ENCODE measurements at regions not wholly inside any gene's neighbourhood (a gene's known extent, or its start where the extent isn't known, plus 50 kb on each side); places are given as distances from the start of the nearest gene placed in this dataset.

DNA sequence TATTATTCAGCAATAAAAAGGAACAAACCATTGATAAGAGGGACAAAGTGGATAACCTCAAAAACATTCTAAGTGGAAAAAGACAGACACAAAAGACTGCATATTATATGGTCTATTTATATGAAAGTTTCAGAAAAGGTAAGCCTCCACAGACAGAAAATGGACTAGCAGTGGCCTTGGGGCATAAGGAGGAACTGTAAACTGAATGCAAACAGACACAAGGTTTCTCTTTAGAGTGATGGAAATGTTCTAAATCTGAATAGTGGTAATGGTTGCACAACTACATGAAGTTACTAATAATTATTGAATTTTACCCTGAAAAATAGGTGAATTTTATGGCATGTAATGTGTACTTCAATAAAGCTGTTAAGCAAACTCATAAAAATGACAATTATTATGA lies 286.3 kb upstream of the PAPPA start:
- H3K36me3 ChIP-seq (replicated peaks; ENCODE audit: insufficient read depth, low read depth) = no peaks in the 10 kb centered on the region
- H3K9me2 ChIP-seq (replicated peaks; ENCODE audit: insufficient read depth) = no peaks in the 10 kb centered on the region
- H3K79me2 ChIP-seq = no peaks in the 10 kb centered on the region
- no peak overlapping the region for H3K4me3 ChIP-seq
- H3K27me3 ChIP-seq = no peaks in the 10 kb centered on the region
- H2AFZ ChIP-seq = no peak overlapping the region
- TF ChIP-seq, protein P1, sequence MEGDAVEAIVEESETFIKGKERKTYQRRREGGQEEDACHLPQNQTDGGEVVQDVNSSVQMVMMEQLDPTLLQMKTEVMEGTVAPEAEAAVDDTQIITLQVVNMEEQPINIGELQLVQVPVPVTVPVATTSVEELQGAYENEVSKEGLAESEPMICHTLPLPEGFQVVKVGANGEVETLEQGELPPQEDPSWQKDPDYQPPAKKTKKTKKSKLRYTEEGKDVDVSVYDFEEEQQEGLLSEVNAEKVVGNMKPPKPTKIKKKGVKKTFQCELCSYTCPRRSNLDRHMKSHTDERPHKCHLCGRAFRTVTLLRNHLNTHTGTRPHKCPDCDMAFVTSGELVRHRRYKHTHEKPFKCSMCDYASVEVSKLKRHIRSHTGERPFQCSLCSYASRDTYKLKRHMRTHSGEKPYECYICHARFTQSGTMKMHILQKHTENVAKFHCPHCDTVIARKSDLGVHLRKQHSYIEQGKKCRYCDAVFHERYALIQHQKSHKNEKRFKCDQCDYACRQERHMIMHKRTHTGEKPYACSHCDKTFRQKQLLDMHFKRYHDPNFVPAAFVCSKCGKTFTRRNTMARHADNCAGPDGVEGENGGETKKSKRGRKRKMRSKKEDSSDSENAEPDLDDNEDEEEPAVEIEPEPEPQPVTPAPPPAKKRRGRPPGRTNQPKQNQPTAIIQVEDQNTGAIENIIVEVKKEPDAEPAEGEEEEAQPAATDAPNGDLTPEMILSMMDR (IDR thresholded peaks at IDR 0.05; ENCODE audit: poor library complexity) = no peak
- TF ChIP-seq EZH2 (IDR thresholded peaks at IDR 0.05; ENCODE audit: borderline replicate concordance) (no peak), EZH2phosphoT487 (IDR thresholded peaks at IDR 0.05; ENCODE audit: low read depth, severe bottlenecking, unreplicated experiment) (no peak)
- H3K4me2 ChIP-seq = no peak overlapping the region
- H3K9me3 ChIP-seq (ENCODE audit: low read depth) = no peaks in the 10 kb centered on the region
- H3K27ac ChIP-seq = no peak overlapping the region
- no peaks in the 10 kb centered on the region for H4K20me1 ChIP-seq (ENCODE audit: insufficient read depth, poor library complexity, severe bottlenecking)
- no peaks in the 10 kb centered on the region for H3K4me1 ChIP-seq (ENCODE audit: insufficient read depth)
- no peak for DNase-seq (ENCODE audit: low spot score)

DNA sequence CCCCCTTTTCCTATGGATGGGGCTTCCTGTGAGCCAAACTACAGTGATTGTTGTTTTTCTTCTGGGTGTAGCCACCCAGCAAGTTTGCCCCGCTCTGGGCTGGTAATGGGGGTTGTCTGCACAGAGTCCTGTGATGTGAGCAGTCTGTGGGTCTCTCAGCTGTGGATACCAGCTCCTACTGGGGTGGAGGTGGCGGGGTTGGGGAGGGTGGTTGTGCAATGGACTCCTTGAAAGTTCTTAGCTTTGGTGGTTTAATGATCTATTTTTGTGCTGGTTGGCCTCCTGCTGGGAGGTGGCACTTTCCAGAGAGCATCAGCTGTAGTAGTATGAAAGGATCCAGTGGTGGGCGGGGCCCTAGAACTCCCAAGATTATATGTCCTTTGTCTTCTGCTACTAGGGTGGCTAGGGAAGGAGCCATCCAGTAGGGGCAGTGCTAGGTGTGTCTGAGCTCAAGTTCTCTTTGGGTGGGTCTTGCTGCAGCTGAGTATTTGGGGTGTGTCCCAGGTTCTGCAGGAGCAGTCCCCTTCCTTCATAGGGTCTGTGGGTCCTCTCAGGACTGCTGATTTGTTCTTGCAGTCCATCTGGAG lies 275.6 kb upstream of the PAPPA start:
- Histone ChIP-seq H4K20me1 (ENCODE audit: insufficient read depth, poor library complexity, severe bottlenecking) (no peaks in the 10 kb centered on the region), H3K4me2 (no peak overlapping the region), H3K4me3 (no peak overlapping the region), H3K9me2 (replicated peaks; ENCODE audit: insufficient read depth) (no peaks in the 10 kb centered on the region), H2AFZ (no peak overlapping the region), H3K36me3 (replicated peaks; ENCODE audit: insufficient read depth, low read depth) (no peaks in the 10 kb centered on the region), H3K79me2 (no peaks in the 10 kb centered on the region), H3K27me3 (no peaks in the 10 kb centered on the region), H3K27ac (no peak overlapping the region), H3K4me1 (ENCODE audit: insufficient read depth) (no peaks in the 10 kb centered on the region), H3K9me3 (ENCODE audit: low read depth) (no peaks in the 10 kb centered on the region)
- no peak for DNase-seq (ENCODE audit: low spot score)
- 100% methylated on average over 3 of the region's 3 CpGs for WGBS (ENCODE audit: low lambda C conversion rate, missing lambda C conversion rate)
- TF ChIP-seq EZH2 (IDR thresholded peaks at IDR 0.05; ENCODE audit: borderline replicate concordance) = no peak
- TF ChIP-seq, protein P1 (IDR thresholded peaks at IDR 0.05; ENCODE audit: poor library complexity) = no peak
- no peak for TF ChIP-seq EZH2phosphoT487 (IDR thresholded peaks at IDR 0.05; ENCODE audit: low read depth, severe bottlenecking, unreplicated experiment)

- Histone ChIP-seq H3K4me3 (no peak overlapping the region), H3K27ac (no peak overlapping the region), H3K36me3 (replicated peaks; ENCODE audit: insufficient read depth, low read depth) (no peaks in the 10 kb centered on the region), H3K4me2 (no peak overlapping the region), H3K9me3 (ENCODE audit: low read depth) (no peaks in the 10 kb centered on the region), H4K20me1 (ENCODE audit: insufficient read depth, poor library complexity, severe bottlenecking) (no peaks in the 10 kb centered on the region), H3K27me3 (no peaks in the 10 kb centered on the region), H3K79me2 (no peaks in the 10 kb centered on the region), H2AFZ (no peak overlapping the region), H3K4me1 (ENCODE audit: insufficient read depth) (no peaks in the 10 kb centered on the region), H3K9me2 (replicated peaks; ENCODE audit: insufficient read depth) (no peaks in the 10 kb centered on the region)
- WGBS (ENCODE audit: low lambda C conversion rate, missing lambda C conversion rate) = 35% methylated on average over 3 of the region's 3 CpGs
- TF ChIP-seq, protein P1 (IDR thresholded peaks at IDR 0.05; ENCODE audit: poor library complexity) = no peak
- TF ChIP-seq EZH2 (IDR thresholded peaks at IDR 0.05; ENCODE audit: borderline replicate concordance) (no peak), EZH2phosphoT487 (IDR thresholded peaks at IDR 0.05; ENCODE audit: low read depth, severe bottlenecking, unreplicated experiment) (no peak)
- DNase-seq (ENCODE audit: low spot score) = no peak
Measured at GRCh38 chr9:115879451-115879850, 274.1 kb upstream of the PAPPA start.
